Nucleus accumbens (tissue), 56 donors: ENCODE measurements at regions not wholly inside any gene's neighbourhood (a gene's known extent, or its start where the extent isn't known, plus 50 kb on each side); places are given as distances from the start of the nearest gene placed in this dataset.

Source experiments
- DNase-seq, 56 donors: peaks; one replicate each; lab custom pipeline; 2025; lab: John Stamatoyannopoulos, UW

- no peak for DNase-seq
These were observed 245.3 kb downstream of the IRS2 start for GRCh38 chr13:109541081-109541480.

GRCh38 chr13:109537584-109537983 is 248.8 kb downstream of the IRS2 start:
- DNase-seq = no peak

GRCh38 chr13:109533350-109533749 is 253.0 kb downstream of the IRS2 start:
- DNase-seq = no peak

GRCh38 chr13:109529964-109530363 is 256.4 kb downstream of the IRS2 start:
- no peak for DNase-seq

- DNase-seq = no peak
These were observed 264.7 kb downstream of the IRS2 start for GRCh38 chr13:109521719-109522118.

GRCh38 chr13:109517517-109517916 is 268.9 kb downstream of the IRS2 start:
- no peak for DNase-seq

- DNase-seq = no peak
These were observed 270.2 kb downstream of the IRS2 start for GRCh38 chr13:109516186-109516585.

- DNase-seq = no peak
These were observed 276.4 kb downstream of the IRS2 start for GRCh38 chr13:109510013-109510412.

- no peak for DNase-seq
These were observed 277.1 kb downstream of the IRS2 start for GRCh38 chr13:109509154-109509900.

GRCh38 chr13:109500146-109500773 is 286.1 kb downstream of the IRS2 start:
- DNase-seq = no peak

- DNase-seq = no peak
These were observed 288.5 kb downstream of the IRS2 start for GRCh38 chr13:109497917-109498316.

GRCh38 chr13:109496216-109496615 is 290.2 kb downstream of the IRS2 start:
- DNase-seq = no peak

GRCh38 chr13:109494925-109495369 is 291.4 kb downstream of the IRS2 start:
- DNase-seq = peak in 10 of 56 donors; percentile 5 to 42 (median 12)

- DNase-seq = no peak
These were observed 301.1 kb downstream of the IRS2 start for GRCh38 chr13:109485136-109485794.

GRCh38 chr13:109483284-109483683 is 303.1 kb downstream of the IRS2 start:
- peak in 16 of 56 donors; percentile 4 to 47 (median 26) for DNase-seq

GRCh38 chr13:109481040-109481439 is 305.3 kb downstream of the IRS2 start:
- DNase-seq = no peak

- DNase-seq = no peak
These were observed 306.1 kb downstream of the IRS2 start for GRCh38 chr13:109480011-109480955.

- no peak for DNase-seq
These were observed 306.8 kb downstream of the IRS2 start for GRCh38 chr13:109479534-109479933.

- DNase-seq = no peak
These were observed 310.4 kb downstream of the IRS2 start for GRCh38 chr13:109476001-109476400.

GRCh38 chr13:109468123-109468522 is 318.3 kb downstream of the IRS2 start:
- no peak for DNase-seq
